GM18508 (cell line): ENCODE measurements at regions not wholly inside any gene's neighbourhood (a gene's known extent, or its start where the extent isn't known, plus 50 kb on each side); places are given as distances from the start of the nearest gene placed in this dataset.

Experiments
- ATAC-seq: cut with Tn5 transposase; IDR thresholded peaks from one replicate; pipeline ENCODE4 v1.9.1; 2021; ENCODE audit warnings: moderate number of reproducible peaks; ENCODE audit not compliant: insufficient read depth, unreplicated experiment

GRCh38 chr2:219980638-219981037 is 353.2 kb downstream of the SLC4A3 start:
- ATAC-seq = no peak

- no peak for ATAC-seq
Observed at GRCh38 chr2:219983836-219984235, 356.4 kb downstream of the SLC4A3 start.

GRCh38 chr2:219985017-219985416 is 357.6 kb downstream of the SLC4A3 start:
- ATAC-seq = no peak

- no peak for ATAC-seq
Observed at GRCh38 chr2:219987830-219988229, 360.4 kb downstream of the SLC4A3 start.

GRCh38 chr2:219989744-219990143 is 362.3 kb downstream of the SLC4A3 start:
- ATAC-seq = no peak

GRCh38 chr2:219991116-219991515 is 363.7 kb downstream of the SLC4A3 start:
- no peak for ATAC-seq

- ATAC-seq = no peak
Observed at GRCh38 chr2:219995399-219995798, 368.0 kb downstream of the SLC4A3 start.

- no peak for ATAC-seq
Observed at GRCh38 chr2:219995991-219996765, 368.7 kb downstream of the SLC4A3 start.

GRCh38 chr2:219997341-219997851 is 370.0 kb downstream of the SLC4A3 start:
- no peak for ATAC-seq

- ATAC-seq = no peak
Observed at GRCh38 chr2:219998107-219998506, 370.7 kb downstream of the SLC4A3 start.

- ATAC-seq = no peak
Observed at GRCh38 chr2:219998714-219999227, 371.3 kb downstream of the SLC4A3 start.

- ATAC-seq = no peak
Observed at GRCh38 chr2:220000080-220000479, 372.6 kb downstream of the SLC4A3 start.

- no peak for ATAC-seq
Observed at GRCh38 chr2:220000586-220000985, 373.2 kb downstream of the SLC4A3 start.

- ATAC-seq = no peak
Observed at GRCh38 chr2:220001751-220002150, 374.3 kb downstream of the SLC4A3 start.

GRCh38 chr2:220002251-220002650 is 374.8 kb downstream of the SLC4A3 start:
- no peak for ATAC-seq

- no peak for ATAC-seq
Observed at GRCh38 chr2:220002699-220003098, 375.3 kb downstream of the SLC4A3 start.

- no peak for ATAC-seq
Observed at GRCh38 chr2:220005362-220005761, 377.9 kb downstream of the SLC4A3 start.

GRCh38 chr2:220006152-220006621 is 378.8 kb downstream of the SLC4A3 start:
- ATAC-seq = no peak

GRCh38 chr2:220011859-220012258 is 384.4 kb downstream of the SLC4A3 start:
- no peak for ATAC-seq

- ATAC-seq = no peak
Observed at GRCh38 chr2:220014961-220015360, 387.5 kb downstream of the SLC4A3 start.

- ATAC-seq = no peak
Observed at GRCh38 chr2:220015576-220015975, 388.1 kb downstream of the SLC4A3 start.

- ATAC-seq = no peak
Observed at GRCh38 chr2:220025207-220025606, 397.8 kb downstream of the SLC4A3 start.
